Upper lobe of right lung (tissue), 1 donor: ENCODE measurements at regions not wholly inside any gene's neighbourhood (a gene's known extent, or its start where the extent isn't known, plus 50 kb on each side); places are given as distances from the start of the nearest gene placed in this dataset.

ENCODE experiments used
- ATAC-seq: fragments of 200-7000 bp; cut with Tn5 transposase; one replicate; pipeline ENCODE4 v1.9.1; 2020; ENCODE audit warnings: mild to moderate bottlenecking, moderate library complexity
- DNase-seq: peaks from one replicate; pipeline ENCODE4 v3.0.0-alpha.2; 2020
- H3K27ac ChIP-seq: fragments of 200-600 bp; one replicate; pipeline ENCODE4 v1.8.0; 2022
- H3K27me3 ChIP-seq: fragments of 200-600 bp; one replicate; pipeline ENCODE4 v1.8.0; 2022; ENCODE audit warnings: mild to moderate bottlenecking
- H3K36me3 ChIP-seq: fragments of 200-600 bp; one replicate; pipeline ENCODE4 v1.8.0; 2022
- H3K4me1 ChIP-seq: fragments of 200-600 bp; one replicate; pipeline ENCODE4 v1.8.0; 2022
- H3K4me3 ChIP-seq: fragments of 200-600 bp; one replicate; pipeline ENCODE4 v1.8.0; 2022; ENCODE audit warnings: mild to moderate bottlenecking
- H3K9me3 ChIP-seq: fragments of 200-600 bp; one replicate; pipeline ENCODE4 v1.8.0; 2022
- CTCF ChIP-seq: fragments of 200-600 bp; IDR thresholded peaks from one replicate; pipeline ENCODE4 v1.8.0; 2022; ENCODE audit warnings: antibody characterized with exemption
- intact Hi-C: fragments of 100-400 bp; cut with DNase I; formaldehyde crosslinking; loops from one replicate; pipeline ENCODE4 v1.11.0; 2022
- donor health status: DM: no; HTN: yes; CAD: no; lungs with severe emphysema.

- H3K27me3 ChIP-seq = no peaks in the 10 kb centered on the region
- no peaks in the 10 kb centered on the region for H3K36me3 ChIP-seq
- no peaks in the 10 kb centered on the region for H3K4me1 ChIP-seq
- ATAC-seq (no peak), DNase-seq (no peak)
- intact Hi-C loops = no loop called here
- H3K27ac ChIP-seq = no peak overlapping the region
- H3K4me3 ChIP-seq = no peak overlapping the region
- no peak for TF ChIP-seq CTCF
- no peaks in the 10 kb centered on the region for H3K9me3 ChIP-seq
These were observed 342.1 kb downstream of the SEMA3D start for GRCh38 chr7:84844771-84845170.

- Histone ChIP-seq H3K4me1 (no peaks in the 10 kb centered on the region), H3K9me3 (no peaks in the 10 kb centered on the region), H3K4me3 (no peak overlapping the region), H3K27me3 (no peaks in the 10 kb centered on the region), H3K36me3 (no peaks in the 10 kb centered on the region), H3K27ac (no peak overlapping the region)
- ATAC-seq = no peak
- no peak for DNase-seq
- intact Hi-C loops = no loop called here
- no peak for TF ChIP-seq CTCF
These were observed 345.0 kb downstream of the SEMA3D start for GRCh38 chr7:84841809-84842208.

- H3K27ac ChIP-seq = no peak overlapping the region
- no peaks in the 10 kb centered on the region for H3K27me3 ChIP-seq
- no peak overlapping the region for H3K4me3 ChIP-seq
- ATAC-seq (no peak), DNase-seq (no peak)
- no peaks in the 10 kb centered on the region for H3K9me3 ChIP-seq
- TF ChIP-seq CTCF = no peak
- H3K4me1 ChIP-seq = no peaks in the 10 kb centered on the region
- H3K36me3 ChIP-seq = no peaks in the 10 kb centered on the region
- intact Hi-C loops = no loop called here
These were observed 348.0 kb downstream of the SEMA3D start for GRCh38 chr7:84838857-84839256.

GRCh38 chr7:84837405-84837804, 349.5 kb downstream of the SEMA3D start:
- H3K27ac ChIP-seq = no peak overlapping the region
- ATAC-seq = no peak
- no peaks in the 10 kb centered on the region for H3K27me3 ChIP-seq
- intact Hi-C loops = no loop called here
- H3K9me3 ChIP-seq = no peaks in the 10 kb centered on the region
- no peak overlapping the region for H3K4me3 ChIP-seq
- H3K36me3 ChIP-seq = no peaks in the 10 kb centered on the region
- TF ChIP-seq CTCF = no peak
- no peaks in the 10 kb centered on the region for H3K4me1 ChIP-seq
- DNase-seq = no peak

GRCh38 chr7:84829719-84830118, 357.1 kb downstream of the SEMA3D start:
- H3K4me1 ChIP-seq = no peaks in the 10 kb centered on the region
- DNase-seq (no peak), ATAC-seq (no peak)
- H3K4me3 ChIP-seq = no peak overlapping the region
- H3K27ac ChIP-seq = no peak overlapping the region
- H3K27me3 ChIP-seq = no peaks in the 10 kb centered on the region
- H3K36me3 ChIP-seq = no peaks in the 10 kb centered on the region
- intact Hi-C loops = no loop called here
- no peaks in the 10 kb centered on the region for H3K9me3 ChIP-seq
- TF ChIP-seq CTCF = no peak

GRCh38 chr7:84824057-84824651, 362.7 kb downstream of the SEMA3D start:
- Histone ChIP-seq H3K9me3 (no peaks in the 10 kb centered on the region), H3K27me3 (no peaks in the 10 kb centered on the region), H3K36me3 (no peaks in the 10 kb centered on the region), H3K4me1 (no peaks in the 10 kb centered on the region), H3K27ac (no peak overlapping the region), H3K4me3 (no peak overlapping the region)
- ATAC-seq (no peak), DNase-seq (no peak)
- no peak for TF ChIP-seq CTCF
- intact Hi-C loops = no loop called here
